ENCODE measurements at regions not wholly inside any gene's neighbourhood (a gene's known extent, or its start where the extent isn't known, plus 50 kb on each side); places are given as distances from the start of the nearest gene placed in this dataset.

DNA sequence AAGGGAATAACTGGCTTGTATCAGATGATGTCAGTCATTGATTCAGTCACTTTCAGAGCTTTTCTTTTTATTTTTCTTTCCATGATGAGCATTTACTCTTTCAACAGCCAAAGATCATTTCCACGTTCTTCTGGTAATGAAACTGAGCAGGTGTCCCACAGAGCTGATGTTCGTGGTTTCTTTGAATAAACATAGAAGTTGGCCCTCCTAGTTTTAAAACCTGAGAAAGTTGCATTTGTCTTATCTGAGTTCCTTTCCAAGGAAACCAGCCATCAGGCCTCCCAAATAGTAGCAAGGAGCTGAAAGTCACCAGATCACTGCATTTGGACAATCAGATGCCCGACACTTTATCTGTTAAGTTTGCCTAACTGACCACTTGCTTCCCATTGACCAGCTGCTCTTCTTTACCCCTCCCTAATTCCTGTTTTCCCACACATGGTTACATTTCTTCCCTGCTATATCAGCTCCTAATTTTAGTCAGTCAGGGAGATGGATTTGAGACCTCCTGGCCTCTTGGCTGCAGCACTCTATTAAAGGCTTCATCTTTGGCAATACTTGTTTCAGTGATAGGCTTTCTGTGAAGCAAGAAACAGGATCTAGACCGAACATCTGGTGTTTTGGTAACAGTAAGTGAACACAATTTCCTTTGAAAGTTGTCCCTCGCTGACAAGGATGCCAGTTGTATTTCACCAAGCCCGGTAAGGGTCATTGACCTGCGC is 420.8 kb downstream of the CHSY3 start (continued):
- no peak for TF ChIP-seq CBX8 (IDR thresholded peaks at IDR 0.05; ENCODE audit: borderline replicate concordance, low read depth, low read length)
- no peak for TF ChIP-seq MAX (IDR thresholded peaks at IDR 0.05)

Data from H1 (cell line).